ENCODE measurements at regions not wholly inside any gene's neighbourhood (a gene's known extent, or its start where the extent isn't known, plus 50 kb on each side); places are given as distances from the start of the nearest gene placed in this dataset.

GRCh38 chr5:58266402-58266801 is 193.5 kb downstream of the PLK2 start:
- TF ChIP-seq EZH2 (IDR thresholded peaks at IDR 0.05) (no peak), POLR2AphosphoS5 (IDR thresholded peaks at IDR 0.05; ENCODE audit: borderline replicate concordance, low read depth, low read length) (no peak), FOXP2 (optimal IDR thresholded peaks at IDR 0.05; ENCODE audit: control extremely low read depth, extremely low read length, insufficient read depth) (no peak)

Data from SK-N-MC (cell line).